Islet precursor cell (in vitro differentiated cells): ENCODE measurements at regions not wholly inside any gene's neighbourhood (a gene's known extent, or its start where the extent isn't known, plus 50 kb on each side); places are given as distances from the start of the nearest gene placed in this dataset.
A peak's percentile ranks its signal among the peaks of the same experiment; 100 is the strongest.

Experiments used
- DNase-seq: peaks from one replicate; pipeline ENCODE4 v3.0.0-alpha.2; 2018

- no peak for DNase-seq
Measured at GRCh38 chr1:87733386-87733785, 404.7 kb downstream of the LMO4 start.

GRCh38 chr1:87735750-87736149 is 407.1 kb downstream of the LMO4 start:
- DNase-seq, result no peak

GRCh38 chr1:87739141-87739540 is 410.5 kb downstream of the LMO4 start:
- DNase-seq, result no peak

- no peak for DNase-seq
Measured at GRCh38 chr1:87739704-87740103, 411.0 kb downstream of the LMO4 start.

- DNase-seq, result no peak
Measured at GRCh38 chr1:87743256-87743655, 414.6 kb downstream of the LMO4 start.

- no peak for DNase-seq
Measured at GRCh38 chr1:87744056-87744455, 415.4 kb downstream of the LMO4 start.

- no peak for DNase-seq
Measured at GRCh38 chr1:87744763-87745162, 416.1 kb downstream of the LMO4 start.

GRCh38 chr1:87753366-87753765 is 424.7 kb downstream of the LMO4 start:
- DNase-seq, result no peak

GRCh38 chr1:87754139-87754538 is 425.5 kb downstream of the LMO4 start:
- no peak for DNase-seq

GRCh38 chr1:87757676-87758075 is 429.0 kb downstream of the LMO4 start:
- no peak for DNase-seq

GRCh38 chr1:87759421-87760087 is 430.9 kb downstream of the LMO4 start:
- DNase-seq, result no peak

- DNase-seq, result no peak
Measured at GRCh38 chr1:87760155-87760554, 431.5 kb downstream of the LMO4 start.

GRCh38 chr1:87760654-87761053 is 432.0 kb downstream of the LMO4 start:
- no peak for DNase-seq

- no peak for DNase-seq
Measured at GRCh38 chr1:87763483-87763882, 434.8 kb downstream of the LMO4 start.

- no peak for DNase-seq
Measured at GRCh38 chr1:87765057-87765680, 436.5 kb downstream of the LMO4 start.

GRCh38 chr1:87765681-87766070 is 437.0 kb downstream of the LMO4 start:
- DNase-seq, result no peak

GRCh38 chr1:87766737-87767136 is 438.1 kb downstream of the LMO4 start:
- DNase-seq, result peak; percentile 51

- no peak for DNase-seq
Measured at GRCh38 chr1:87778896-87779295, 450.2 kb downstream of the LMO4 start.

GRCh38 chr1:87781554-87781953 is 452.9 kb downstream of the LMO4 start:
- DNase-seq, result no peak

GRCh38 chr1:87783315-87783714 is 454.6 kb downstream of the LMO4 start:
- no peak for DNase-seq

GRCh38 chr1:87785386-87785785 is 456.7 kb downstream of the LMO4 start:
- no peak for DNase-seq

- no peak for DNase-seq
Measured at GRCh38 chr1:87786229-87786628, 457.5 kb downstream of the LMO4 start.

- DNase-seq, result peak; percentile 57
Measured at GRCh38 chr1:87786861-87787545, 458.3 kb downstream of the LMO4 start.

GRCh38 chr1:87787551-87787950 is 458.9 kb downstream of the LMO4 start:
- DNase-seq, result peak; percentile 64
